Germinal center (tissue), 1 donor: ENCODE measurements at regions not wholly inside any gene's neighbourhood (a gene's known extent, or its start where the extent isn't known, plus 50 kb on each side); places are given as distances from the start of the nearest gene placed in this dataset.

Source experiments
- DNase-seq: peaks from one replicate; pipeline ENCODE4 v3.0.0; 2012; ENCODE audit warnings: mixed read lengths, low spot score

- DNase-seq, result no peak
These were observed 59.0 kb downstream of the RPS29 start for GRCh38 chr14:49527221-49527620.

GRCh38 chr14:49526101-49526500 lies 60.1 kb downstream of the RPS29 start:
- DNase-seq, result no peak

GRCh38 chr14:49516286-49516685 lies 69.9 kb downstream of the RPS29 start:
- no peak for DNase-seq

- no peak for DNase-seq
These were observed 73.6 kb downstream of the RPS29 start for GRCh38 chr14:49512571-49512970.

- DNase-seq, result no peak
These were observed 74.0 kb downstream of the RPS29 start for GRCh38 chr14:49512147-49512551.

GRCh38 chr14:49508124-49508523 lies 78.1 kb downstream of the RPS29 start:
- DNase-seq, result no peak

GRCh38 chr14:49506650-49507049 lies 79.5 kb downstream of the RPS29 start:
- no peak for DNase-seq

GRCh38 chr14:49505041-49505766 lies 81.0 kb downstream of the RPS29 start:
- DNase-seq, result no peak

- DNase-seq, result peak; percentile 53
These were observed 88.3 kb downstream of the RPS29 start for GRCh38 chr14:49497725-49498348.

- DNase-seq, result no peak
These were observed 88.9 kb downstream of the RPS29 start for GRCh38 chr14:49497267-49497666.

- no peak for DNase-seq
These were observed 91.3 kb downstream of the RPS29 start for GRCh38 chr14:49494836-49495235.

GRCh38 chr14:49493557-49493956 lies 92.6 kb downstream of the RPS29 start:
- no peak for DNase-seq

- DNase-seq, result no peak
These were observed 94.0 kb downstream of the RPS29 start for GRCh38 chr14:49492151-49492550.

- no peak for DNase-seq
These were observed 96.8 kb downstream of the RPS29 start for GRCh38 chr14:49489341-49489740.

- DNase-seq, result no peak
These were observed 98.9 kb downstream of the RPS29 start for GRCh38 chr14:49487238-49487637.

- no peak for DNase-seq
These were observed 100.9 kb downstream of the RPS29 start for GRCh38 chr14:49485290-49485689.

GRCh38 chr14:49484180-49484579 lies 102.0 kb downstream of the RPS29 start:
- no peak for DNase-seq

- no peak for DNase-seq
These were observed 102.9 kb downstream of the RPS29 start for GRCh38 chr14:49483268-49483667.

- no peak for DNase-seq
These were observed 105.1 kb downstream of the RPS29 start for GRCh38 chr14:49480979-49481498.

- DNase-seq, result no peak
These were observed 106.0 kb downstream of the RPS29 start for GRCh38 chr14:49480053-49480760.

- no peak for DNase-seq
These were observed 106.7 kb downstream of the RPS29 start for GRCh38 chr14:49479432-49479831.

GRCh38 chr14:49478784-49479183 lies 107.4 kb downstream of the RPS29 start:
- no peak for DNase-seq

- DNase-seq, result no peak
These were observed 119.1 kb downstream of the RPS29 start for GRCh38 chr14:49467091-49467490.
